Panc1 (cell line): ENCODE measurements at regions not wholly inside any gene's neighbourhood (a gene's known extent, or its start where the extent isn't known, plus 50 kb on each side); places are given as distances from the start of the nearest gene placed in this dataset.

Experiments
- ATAC-seq: fragments of 200-7000 bp; cut with Tn5 transposase; 2 replicates; pipeline ENCODE4 v1.9.1; 2020; ENCODE audit warnings: mild to moderate bottlenecking, moderate library complexity
- BruUV-seq: library from RNA; stranded (reverse); fragments of 400-500 nt; replicated peaks from 2 replicates; lab custom pipeline; 2021; lab: Mats Ljungman, UMichigan
- CTCF ChIA-PET: fragments of 300-600 bp; sonication (Branson Sonifier 250); formaldehyde crosslinking; loops from one replicate; lab custom pipeline; 2022; ENCODE audit warnings: antibody characterized with exemption; lab: Charles Lee
- POLR2A ChIA-PET: fragments of 300-600 bp; sonication (Branson Sonifier 250); formaldehyde crosslinking; loops from one replicate; lab custom pipeline; 2022; ENCODE audit warnings: antibody characterized with exemption; lab: Charles Lee
- DNase-seq: peaks from one replicate; pipeline ENCODE4 v3.0.0-alpha.2; 2010; ENCODE audit warnings: low read depth, low spot score
- H3K27ac ChIP-seq: 2 replicates; pipeline ENCODE4 v1.5.1; 2011; ENCODE audit warnings: mild to moderate bottlenecking, low read length, inconsistent platforms
- H3K27me3 ChIP-seq: fragments of 200-500 bp; sonication (Bioruptor generic); 2 replicates; pipeline ENCODE4 v1.6.0; 2014; ENCODE audit warnings: low read length, inconsistent platforms; ENCODE audit not compliant: control insufficient read depth, insufficient read depth
- H3K36me3 ChIP-seq: fragments of 200-500 bp; sonication (Bioruptor generic); 2 replicates; pipeline ENCODE4 v1.5.1; 2014; ENCODE audit warnings: inconsistent platforms, mild to moderate bottlenecking, low read length, moderate library complexity; ENCODE audit not compliant: control insufficient read depth, insufficient read depth
- H3K4me1 ChIP-seq: 2 replicates; pipeline ENCODE4 v1.5.1; 2011; ENCODE audit warnings: inconsistent platforms, mild to moderate bottlenecking, low read length, moderate library complexity; ENCODE audit not compliant: control insufficient read depth, insufficient read depth
- H3K4me3 ChIP-seq, 2 experiments: 2 replicates each; pipeline ENCODE4 v1.5.1; 2011 to 2012; ENCODE audit warnings: low read depth in 2 of 2, low read length in 2 of 2, mild to moderate bottlenecking in 2 of 2, inconsistent platforms in 1 of 2, moderate library complexity in 1 of 2
- H3K9me3 ChIP-seq: fragments of 200-500 bp; sonication (Bioruptor generic); 2 replicates; pipeline ENCODE4 v1.5.1; 2014; ENCODE audit warnings: low read depth, mild to moderate bottlenecking, inconsistent platforms, low read length, moderate library complexity; ENCODE audit not compliant: control insufficient read depth, insufficient read depth
- POLR2AphosphoS5 ChIP-seq: IDR thresholded peaks from 2 replicates; pipeline ENCODE4 v1.6.1; 2012; ENCODE audit warnings: mild to moderate bottlenecking, low read depth, low read length, moderate library complexity
- SIN3A ChIP-seq: IDR thresholded peaks from 2 replicates; pipeline ENCODE4 v1.6.1; 2012; ENCODE audit warnings: low read depth, mild to moderate bottlenecking, low read length, moderate library complexity, borderline replicate concordance; ENCODE audit not compliant: insufficient read depth
- TCF7L2 ChIP-seq: IDR thresholded peaks from 2 replicates; pipeline ENCODE4 v1.6.1; 2011; ENCODE audit warnings: mild to moderate bottlenecking, low read depth, low read length, inconsistent platforms
- in situ Hi-C: cut with HindIII; loops from 2 replicates; pipeline ENCODE4 v1.10.0; 2016; ENCODE audit warnings: low sequenced_read_pairs, low pct_unique_long_range_greater_than_20kb
- intact Hi-C: fragments of 100-400 bp; cut with micrococcal nuclease; formaldehyde crosslinking; loops from one replicate; pipeline ENCODE4 v1.10.0; 2022; ENCODE audit not compliant: unreplicated experiment
- TF ChIP-seq, protein P1 (sequence below): fragments of 450-650 bp; IDR thresholded peaks from 2 replicates; pipeline ENCODE4 v1.5.1; 2017; ENCODE audit warnings: mild to moderate bottlenecking
- TF ChIP-seq, protein P2 (sequence below), 2 experiments: IDR thresholded peaks; 2 replicates each; pipeline ENCODE4 v1.6.1; 2011 to 2012; ENCODE audit warnings: low read depth in 2 of 2, control low read depth in 1 of 2, low read length in 1 of 2, mild to moderate bottlenecking in 1 of 2, moderate library complexity in 1 of 2; ENCODE audit not compliant: insufficient read depth in 1 of 2

DNA sequence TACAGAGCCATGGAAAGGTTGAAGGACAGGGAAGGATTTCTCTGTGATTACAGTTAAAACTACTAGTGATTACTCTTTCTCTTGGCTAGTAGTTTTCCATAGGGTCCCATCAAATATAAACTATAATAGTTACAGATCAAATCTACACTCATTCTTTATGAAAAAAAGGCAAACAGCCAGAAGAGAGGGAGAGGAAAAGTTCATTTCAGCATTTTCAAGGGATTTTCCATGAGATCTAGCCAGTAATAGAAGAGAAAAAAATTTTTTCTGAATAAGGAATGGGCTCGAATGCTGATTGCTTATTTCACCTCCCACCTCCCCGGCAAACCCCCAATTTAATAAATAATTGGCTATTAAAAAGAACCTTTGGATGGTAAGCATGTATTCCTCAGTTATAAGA lies 74.8 kb upstream of the BLID start:
- Histone ChIP-seq H3K27me3 (no peaks in the 10 kb centered on the region), H3K4me3 (no peak overlapping the region), H3K9me3 (peaks cover 17% of the 10 kb centered on the region; the same call in 1 of the 2 replicates), H3K27ac (peak overlapping the region; percentile 68; the same call in 1 of the 2 replicates), H3K4me1 (peaks cover 9% of the 10 kb centered on the region), H3K36me3 (no peaks in the 10 kb centered on the region)
- ATAC-seq, result no peak
- POLR2A ChIA-PET, result interaction anchor here (0.6 kb wide), 1 partner anchor 9 kb away, joined by 5 read pairs; no protein-coding TSS in a partner anchor
- in situ Hi-C loops, result no loop called here
- no TSS peak for BruUV-seq
- DNase-seq, result no peak
- TF ChIP-seq SIN3A (no peak), TCF7L2 (no peak), POLR2AphosphoS5 (no peak)
- TF ChIP-seq, protein P1, sequence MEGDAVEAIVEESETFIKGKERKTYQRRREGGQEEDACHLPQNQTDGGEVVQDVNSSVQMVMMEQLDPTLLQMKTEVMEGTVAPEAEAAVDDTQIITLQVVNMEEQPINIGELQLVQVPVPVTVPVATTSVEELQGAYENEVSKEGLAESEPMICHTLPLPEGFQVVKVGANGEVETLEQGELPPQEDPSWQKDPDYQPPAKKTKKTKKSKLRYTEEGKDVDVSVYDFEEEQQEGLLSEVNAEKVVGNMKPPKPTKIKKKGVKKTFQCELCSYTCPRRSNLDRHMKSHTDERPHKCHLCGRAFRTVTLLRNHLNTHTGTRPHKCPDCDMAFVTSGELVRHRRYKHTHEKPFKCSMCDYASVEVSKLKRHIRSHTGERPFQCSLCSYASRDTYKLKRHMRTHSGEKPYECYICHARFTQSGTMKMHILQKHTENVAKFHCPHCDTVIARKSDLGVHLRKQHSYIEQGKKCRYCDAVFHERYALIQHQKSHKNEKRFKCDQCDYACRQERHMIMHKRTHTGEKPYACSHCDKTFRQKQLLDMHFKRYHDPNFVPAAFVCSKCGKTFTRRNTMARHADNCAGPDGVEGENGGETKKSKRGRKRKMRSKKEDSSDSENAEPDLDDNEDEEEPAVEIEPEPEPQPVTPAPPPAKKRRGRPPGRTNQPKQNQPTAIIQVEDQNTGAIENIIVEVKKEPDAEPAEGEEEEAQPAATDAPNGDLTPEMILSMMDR, result no peak
- TF ChIP-seq, protein P2, sequence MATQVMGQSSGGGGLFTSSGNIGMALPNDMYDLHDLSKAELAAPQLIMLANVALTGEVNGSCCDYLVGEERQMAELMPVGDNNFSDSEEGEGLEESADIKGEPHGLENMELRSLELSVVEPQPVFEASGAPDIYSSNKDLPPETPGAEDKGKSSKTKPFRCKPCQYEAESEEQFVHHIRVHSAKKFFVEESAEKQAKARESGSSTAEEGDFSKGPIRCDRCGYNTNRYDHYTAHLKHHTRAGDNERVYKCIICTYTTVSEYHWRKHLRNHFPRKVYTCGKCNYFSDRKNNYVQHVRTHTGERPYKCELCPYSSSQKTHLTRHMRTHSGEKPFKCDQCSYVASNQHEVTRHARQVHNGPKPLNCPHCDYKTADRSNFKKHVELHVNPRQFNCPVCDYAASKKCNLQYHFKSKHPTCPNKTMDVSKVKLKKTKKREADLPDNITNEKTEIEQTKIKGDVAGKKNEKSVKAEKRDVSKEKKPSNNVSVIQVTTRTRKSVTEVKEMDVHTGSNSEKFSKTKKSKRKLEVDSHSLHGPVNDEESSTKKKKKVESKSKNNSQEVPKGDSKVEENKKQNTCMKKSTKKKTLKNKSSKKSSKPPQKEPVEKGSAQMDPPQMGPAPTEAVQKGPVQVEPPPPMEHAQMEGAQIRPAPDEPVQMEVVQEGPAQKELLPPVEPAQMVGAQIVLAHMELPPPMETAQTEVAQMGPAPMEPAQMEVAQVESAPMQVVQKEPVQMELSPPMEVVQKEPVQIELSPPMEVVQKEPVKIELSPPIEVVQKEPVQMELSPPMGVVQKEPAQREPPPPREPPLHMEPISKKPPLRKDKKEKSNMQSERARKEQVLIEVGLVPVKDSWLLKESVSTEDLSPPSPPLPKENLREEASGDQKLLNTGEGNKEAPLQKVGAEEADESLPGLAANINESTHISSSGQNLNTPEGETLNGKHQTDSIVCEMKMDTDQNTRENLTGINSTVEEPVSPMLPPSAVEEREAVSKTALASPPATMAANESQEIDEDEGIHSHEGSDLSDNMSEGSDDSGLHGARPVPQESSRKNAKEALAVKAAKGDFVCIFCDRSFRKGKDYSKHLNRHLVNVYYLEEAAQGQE (IDR thresholded peaks at IDR 0.05; ENCODE audit: insufficient read depth in 1 of 2, low read depth in 2 of 2, low read length in 1 of 2), result no peak
- intact Hi-C loops, result no loop called here
- CTCF ChIA-PET, result no interaction called here

DNA sequence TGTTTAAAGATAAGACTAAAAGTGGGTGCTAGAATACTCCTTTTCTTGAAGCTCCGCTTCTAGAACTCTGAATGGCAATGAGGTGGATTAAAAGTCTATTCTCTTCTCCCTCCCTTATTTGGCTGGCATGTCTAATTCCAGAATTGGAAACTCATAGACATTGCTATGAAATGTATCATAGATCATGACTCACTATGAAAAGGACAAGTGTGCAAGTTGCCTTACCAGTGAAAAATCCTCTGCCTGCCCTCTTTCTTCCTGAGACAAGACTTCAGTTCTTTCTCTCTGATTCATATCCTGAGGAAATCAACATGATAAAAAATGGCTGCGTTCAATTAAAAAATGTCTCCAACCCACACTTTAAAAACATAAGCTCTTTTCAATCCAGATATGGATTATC lies 73.2 kb upstream of the BLID start:
- DNase-seq, result peak; percentile 95
- Histone ChIP-seq H3K4me3 (no peak overlapping the region), H3K27me3 (no peaks in the 10 kb centered on the region), H3K27ac (peak overlapping the region; percentile 68), H3K9me3 (peaks cover 23% of the 10 kb centered on the region; the same call in 1 of the 2 replicates), H3K36me3 (no peaks in the 10 kb centered on the region), H3K4me1 (peaks cover 9% of the 10 kb centered on the region)
- TF ChIP-seq, protein P2 (IDR thresholded peaks at IDR 0.05; ENCODE audit: insufficient read depth in 1 of 2, low read depth in 2 of 2, low read length in 1 of 2), result no peak
- no peak for TF ChIP-seq SIN3A
- TF ChIP-seq, protein P1, result no peak
- no peak for TF ChIP-seq POLR2AphosphoS5
- no peak for TF ChIP-seq TCF7L2
- peak; percentile 91 for ATAC-seq
- POLR2A ChIA-PET, result interaction anchor here (1.2 kb wide), 1 partner anchor 9 kb away, joined by 5 read pairs; no protein-coding TSS in a partner anchor
- CTCF ChIA-PET, result no interaction called here
- BruUV-seq, result no TSS peak
- intact Hi-C loops, result no loop called here
- in situ Hi-C loops, result no loop called here
